HEK293T (cell line): ENCODE measurements at regions not wholly inside any gene's neighbourhood (a gene's known extent, or its start where the extent isn't known, plus 50 kb on each side); places are given as distances from the start of the nearest gene placed in this dataset.

Source experiments
- CTCF ChIA-PET: fragments of 350-600 bp; formaldehyde crosslinking; extraction: SDS; loops from one replicate; lab custom pipeline; 2021; ENCODE audit warnings: antibody characterized with exemption, inconsistent platforms; lab: Yijun Ruan, JAX
- POLR2A ChIA-PET: fragments of 350-600 bp; formaldehyde crosslinking; extraction: SDS; loops from one replicate; lab custom pipeline; 2020; ENCODE audit warnings: antibody characterized with exemption, inconsistent platforms; lab: Yijun Ruan, JAX
- DNase-seq: peaks from one replicate; pipeline ENCODE4 v3.0.0; 2012; ENCODE audit warnings: mixed read lengths; ENCODE audit errors: extremely low spot score
- ARNT ChIP-seq: fragments of 450-650 bp; IDR thresholded peaks from 2 replicates; pipeline ENCODE4 v1.6.1; 2017; ENCODE audit warnings: mild to moderate bottlenecking
- BHLHE40 ChIP-seq: fragments of 450-650 bp; IDR thresholded peaks from 2 replicates; pipeline ENCODE4 v1.6.1; 2016; ENCODE audit warnings: mild to moderate bottlenecking, moderate library complexity, borderline replicate concordance
- CTBP1 ChIP-seq: fragments of 450-650 bp; IDR thresholded peaks from 2 replicates; pipeline ENCODE4 v1.6.1; 2016; ENCODE audit warnings: borderline replicate concordance
- ELF4 ChIP-seq: fragments of 450-650 bp; IDR thresholded peaks from 2 replicates; pipeline ENCODE4 v1.6.1; 2017; ENCODE audit warnings: antibody characterized with exemption
- FOXA1 ChIP-seq: fragments of 450-650 bp; IDR thresholded peaks from 2 replicates; pipeline ENCODE4 v1.6.1; 2016; ENCODE audit warnings: mild to moderate bottlenecking
- FOXK2 ChIP-seq: fragments of 450-650 bp; IDR thresholded peaks from 2 replicates; pipeline ENCODE4 v1.6.1; 2016; ENCODE audit warnings: mild to moderate bottlenecking
- FOXM1 ChIP-seq: fragments of 450-650 bp; IDR thresholded peaks from 2 replicates; pipeline ENCODE4 v1.6.1; 2017; ENCODE audit warnings: mild to moderate bottlenecking, borderline replicate concordance
- HDGF ChIP-seq: fragments of 450-650 bp; IDR thresholded peaks from 2 replicates; pipeline ENCODE4 v1.6.1; 2017; ENCODE audit warnings: antibody characterized with exemption, borderline replicate concordance
- L3MBTL2 ChIP-seq: fragments of 450-650 bp; conservative IDR thresholded peaks from 2 replicates; pipeline ENCODE4 v1.6.1; 2016; ENCODE audit warnings: mild to moderate bottlenecking
- LEF1 ChIP-seq: fragments of 450-650 bp; IDR thresholded peaks from 2 replicates; pipeline ENCODE4 v1.6.1; 2017; ENCODE audit warnings: mild to moderate bottlenecking, borderline replicate concordance
- NFRKB ChIP-seq: fragments of 450-650 bp; IDR thresholded peaks from 2 replicates; pipeline ENCODE4 v1.6.1; 2016; ENCODE audit warnings: mild to moderate bottlenecking, moderate library complexity
- PKNOX1 ChIP-seq: fragments of 450-650 bp; IDR thresholded peaks from 2 replicates; pipeline ENCODE4 v1.6.1; 2016
- SP1 ChIP-seq: fragments of 450-650 bp; IDR thresholded peaks from 2 replicates; pipeline ENCODE4 v1.6.1; 2017
- SUZ12 ChIP-seq: fragments of 450-650 bp; IDR thresholded peaks from 2 replicates; pipeline ENCODE4 v1.6.1; 2016; ENCODE audit warnings: mild to moderate bottlenecking
- TARDBP ChIP-seq: fragments of 450-650 bp; IDR thresholded peaks from 2 replicates; pipeline ENCODE4 v1.6.1; 2016
- ZNF384 ChIP-seq: fragments of 450-650 bp; IDR thresholded peaks from 2 replicates; pipeline ENCODE4 v1.6.1; 2016

- ChIA-PET CTCF (interaction anchor here (1.3 kb wide), 1 partner anchor 9 kb away, joined by 3 read pairs; no protein-coding TSS in a partner anchor), POLR2A (interaction anchor here (1.0 kb wide), 1 partner anchor 141 kb away, joined by 3 read pairs; the partner anchor contains the start of gene CITED2)
- DNase-seq: no peak
- TF ChIP-seq ELF4 (no peak), LEF1 (no peak), NFRKB (no peak), FOXA1 (no peak), L3MBTL2 (no peak), TARDBP (no peak), CTBP1 (no peak), SP1 (no peak), FOXK2 (no peak), BHLHE40 (no peak), ZNF384 (no peak), PKNOX1 (no peak), HDGF (no peak)
Observed at GRCh38 chr6:139515511-139515910, 141.1 kb upstream of the CITED2 start.

- CTCF ChIA-PET: interaction anchor here (0.5 to 1.3 kb wide), 2 partner anchors 10 to 143 kb away, joined by 3 read pairs; no protein-coding TSS in a partner anchor
- POLR2A ChIA-PET: interaction anchor here (1.0 kb wide), 1 partner anchor 140 kb away, joined by 3 read pairs; the partner anchor contains the start of gene CITED2
- DNase-seq: no peak
- TF ChIP-seq FOXA1 (no peak), BHLHE40 (no peak), LEF1 (no peak), ELF4 (no peak), ARNT (no peak)
Observed at GRCh38 chr6:139514819-139515218, 140.4 kb upstream of the CITED2 start.

GRCh38 chr6:139510040-139510790 is 135.8 kb upstream of the CITED2 start:
- ChIA-PET CTCF (interaction anchor here (0.6 kb wide), 1 partner anchor 18 kb away, joined by 3 read pairs; no protein-coding TSS in a partner anchor), POLR2A (interaction anchor here (0.7 kb wide), 1 partner anchor 136 kb away, joined by 3 read pairs; the partner anchor contains the start of gene CITED2)
- TF ChIP-seq ZNF384 (no peak), ARNT (no peak), SP1 (no peak), BHLHE40 (no peak), FOXA1 (no peak), TARDBP (no peak), HDGF (no peak), ELF4 (no peak), L3MBTL2 (no peak), FOXK2 (no peak), PKNOX1 (no peak), SUZ12 (no peak), CTBP1 (no peak), NFRKB (no peak), LEF1 (no peak), FOXM1 (no peak)
- DNase-seq: no peak

GRCh38 chr6:139509167-139509566 is 134.7 kb upstream of the CITED2 start:
- DNase-seq: no peak
- ChIA-PET POLR2A (interaction anchor here (0.7 kb wide), 1 partner anchor 135 kb away, joined by 3 read pairs; the partner anchor contains the start of gene CITED2), CTCF (no interaction called here)
- TF ChIP-seq NFRKB: no peak
- no peak for TF ChIP-seq HDGF
- TF ChIP-seq ELF4: no peak
- TF ChIP-seq PKNOX1: no peak
- TF ChIP-seq SP1: no peak
- no peak for TF ChIP-seq FOXA1
- TF ChIP-seq L3MBTL2: no peak
- TF ChIP-seq SUZ12: no peak
- TF ChIP-seq TARDBP: no peak
- TF ChIP-seq BHLHE40: no peak
- TF ChIP-seq ZNF384: no peak
- no peak for TF ChIP-seq CTBP1

GRCh38 chr6:139508576-139508975 is 134.1 kb upstream of the CITED2 start:
- no peak for DNase-seq
- CTCF ChIA-PET: interaction anchor here (0.6 kb wide), 1 partner anchor 387 kb away, joined by 3 read pairs; no protein-coding TSS in a partner anchor
- POLR2A ChIA-PET: no interaction called here
- TF ChIP-seq FOXK2 (no peak), ELF4 (no peak), BHLHE40 (no peak), ARNT (no peak), SP1 (no peak), SUZ12 (no peak), L3MBTL2 (no peak), LEF1 (no peak), PKNOX1 (no peak), NFRKB (no peak), HDGF (no peak), FOXA1 (no peak), FOXM1 (no peak), CTBP1 (no peak), TARDBP (no peak), ZNF384 (no peak)
